WI38 (cell line): ENCODE measurements at regions not wholly inside any gene's neighbourhood (a gene's known extent, or its start where the extent isn't known, plus 50 kb on each side); places are given as distances from the start of the nearest gene placed in this dataset.

ENCODE experiments used
- H3K4me3 ChIP-seq: 2 replicates; pipeline ENCODE4 v1.5.1; 2011; ENCODE audit warnings: low read depth, mild to moderate bottlenecking, control low read depth, low read length
- CTCF ChIP-seq: IDR thresholded peaks from 2 replicates; pipeline ENCODE4 v1.5.1; 2012; ENCODE audit warnings: low read depth, mild to moderate bottlenecking, control low read depth, low read length

GRCh38 chr12:92041742-92042141 lies 103.9 kb downstream of the BTG1 start:
- no peak overlapping the region for H3K4me3 ChIP-seq
- TF ChIP-seq CTCF = no peak

DNA sequence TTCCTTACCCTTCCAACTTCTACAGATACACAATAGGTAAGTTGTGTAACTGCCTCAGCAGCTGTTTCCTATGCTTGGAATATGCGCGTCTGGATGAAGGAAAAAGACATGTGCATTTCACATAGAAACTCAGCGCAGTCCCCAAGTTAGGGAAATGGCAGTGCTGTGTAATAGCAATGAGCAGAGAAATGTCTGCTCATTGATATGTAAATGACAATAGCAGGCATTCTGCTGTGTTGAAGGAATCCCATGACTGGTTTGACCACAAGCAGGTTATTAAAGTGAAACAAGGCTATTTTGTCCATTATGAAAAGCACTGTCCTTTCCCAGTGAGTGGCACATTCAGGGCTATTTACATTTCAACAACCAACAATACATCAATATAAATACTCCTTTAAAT lies 106.6 kb downstream of the BTG1 start:
- TF ChIP-seq CTCF = no peak
- no peak overlapping the region for H3K4me3 ChIP-seq

DNA sequence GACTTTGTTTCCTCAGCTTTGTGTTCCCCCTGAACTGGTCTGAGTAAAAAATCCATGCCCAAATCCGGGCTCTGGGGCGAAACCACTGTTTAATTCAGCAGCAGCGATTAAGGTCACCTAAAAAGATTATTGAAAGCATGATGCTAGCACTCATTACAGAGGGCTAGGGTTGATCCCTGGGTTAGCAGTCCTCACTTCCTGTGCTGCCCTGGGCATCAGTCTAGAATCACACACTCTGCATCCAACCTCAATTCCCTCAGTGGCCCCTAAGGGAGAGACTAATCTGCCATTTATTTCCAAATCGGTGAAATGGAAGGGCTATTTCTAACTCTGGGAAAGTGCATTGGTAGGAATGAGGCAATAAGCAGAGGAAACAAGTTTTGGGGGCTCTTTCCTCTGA lies 107.2 kb downstream of the BTG1 start:
- no peak for TF ChIP-seq CTCF
- no peak overlapping the region for H3K4me3 ChIP-seq

- H3K4me3 ChIP-seq = no peak overlapping the region
- TF ChIP-seq CTCF = no peak
Observed at GRCh38 chr12:92036771-92037453, 108.7 kb downstream of the BTG1 start.

DNA sequence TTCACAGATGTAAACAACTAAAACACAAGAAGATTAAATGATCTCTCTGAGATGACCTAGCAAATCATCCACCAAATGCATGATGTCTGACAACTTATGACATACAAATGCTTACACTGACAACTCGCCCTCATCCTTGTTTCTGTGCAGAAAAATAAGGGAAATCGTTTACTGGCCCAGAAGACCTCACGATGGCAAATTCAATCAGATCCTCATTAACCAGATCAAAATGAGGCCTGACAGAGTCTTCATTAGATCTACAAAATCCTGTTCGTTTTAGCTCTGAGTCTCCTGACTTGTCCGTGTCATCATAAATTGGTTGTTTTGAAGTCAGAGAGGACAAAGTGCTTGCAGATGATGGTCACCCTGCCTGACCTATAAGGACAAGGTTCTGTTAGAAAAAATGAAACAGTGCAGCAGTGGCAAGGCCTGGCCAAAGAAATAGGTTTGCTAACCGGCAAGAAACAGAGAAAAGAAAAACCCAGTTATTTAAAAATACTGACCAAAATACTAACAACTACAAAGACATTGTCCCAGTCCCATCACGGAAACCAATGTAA lies 109.5 kb downstream of the BTG1 start:
- no peak for TF ChIP-seq CTCF
- no peak overlapping the region for H3K4me3 ChIP-seq

DNA sequence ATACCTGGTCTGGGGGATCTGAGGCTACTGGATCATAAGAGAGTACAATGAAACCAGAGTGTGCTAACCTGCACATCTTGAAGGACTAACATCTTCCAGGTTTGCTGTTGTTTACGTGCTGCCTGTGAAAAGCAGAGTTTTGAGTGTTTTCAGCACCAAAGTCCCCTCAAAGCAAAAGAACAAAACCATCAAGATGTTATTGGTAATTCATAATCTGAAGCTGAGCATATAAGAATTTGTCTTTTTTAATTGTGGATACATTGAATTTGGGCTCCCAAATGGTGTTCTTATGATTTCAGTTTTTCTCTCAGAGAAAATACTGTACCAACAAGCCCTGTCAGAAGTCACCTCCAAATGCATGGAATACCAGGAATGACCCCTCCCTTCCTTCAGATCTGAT lies 110.2 kb downstream of the BTG1 start:
- peak overlapping the region; percentile 49 for H3K4me3 ChIP-seq
- TF ChIP-seq CTCF = no peak

GRCh38 chr12:92034858-92035401 lies 110.7 kb downstream of the BTG1 start:
- H3K4me3 ChIP-seq = peak overlapping the region; percentile 49
- no peak for TF ChIP-seq CTCF
